HG03558 (cell line): ENCODE measurements at regions not wholly inside any gene's neighbourhood (a gene's known extent, or its start where the extent isn't known, plus 50 kb on each side); places are given as distances from the start of the nearest gene placed in this dataset.
"Not testable (repeated sequence)": the region's sequence is repeated elsewhere in the genome, so short reads cannot be mapped to it uniquely, and the experiment has no call there.

Source experiments
- ATAC-seq: cut with Tn5 transposase; IDR thresholded peaks from one replicate; pipeline ENCODE4 v1.9.1; 2021; ENCODE audit warnings: moderate number of reproducible peaks; ENCODE audit not compliant: unreplicated experiment; ENCODE audit errors: extremely low read depth

- ATAC-seq = no peak
Measured at GRCh38 chr5:136516637-136517036, 151.3 kb upstream of the TRPC7 start.

- ATAC-seq = no peak
Measured at GRCh38 chr5:136513430-136513829, 148.1 kb upstream of the TRPC7 start.

DNA sequence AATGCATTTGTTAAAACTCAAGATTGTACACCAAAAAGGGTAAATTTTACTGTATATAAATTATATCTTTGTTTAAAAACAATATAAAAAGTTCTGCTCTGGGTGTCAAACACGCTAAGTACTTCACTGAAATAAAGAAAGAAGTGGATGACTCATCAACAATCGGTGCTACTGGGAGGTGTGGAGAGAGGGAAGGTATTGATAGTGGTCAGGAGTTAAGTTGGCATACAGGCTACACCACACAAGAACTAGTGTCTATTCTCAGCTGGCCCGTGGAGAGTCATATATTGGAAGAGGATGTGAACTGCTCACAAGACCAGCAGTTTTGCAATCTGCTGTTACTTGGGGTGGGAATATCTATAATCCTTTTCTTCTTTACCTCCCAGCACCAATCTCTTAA, 145.7 kb upstream of the TRPC7 start:
- no peak for ATAC-seq

- ATAC-seq = no peak
Measured at GRCh38 chr5:136510481-136510880, 145.1 kb upstream of the TRPC7 start.

DNA sequence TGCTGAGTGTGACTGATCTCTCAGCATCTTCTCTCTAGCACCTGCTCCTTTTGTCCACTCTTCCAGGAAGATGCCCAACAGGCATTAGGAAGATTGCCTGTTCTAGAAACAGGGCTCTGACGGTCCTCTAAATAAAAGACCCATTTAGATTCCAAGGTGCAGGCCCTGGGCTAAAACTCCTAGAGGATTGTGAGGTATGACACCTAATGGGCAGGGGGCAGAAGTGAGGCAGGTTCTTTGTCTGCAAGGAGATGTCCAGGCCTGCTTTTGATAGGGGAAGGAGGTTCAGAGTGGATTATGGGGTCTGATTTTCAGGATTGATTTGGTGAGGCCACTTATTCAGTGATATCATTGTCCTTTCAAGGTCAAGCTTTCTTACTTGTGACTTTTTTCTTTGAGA, 140.8 kb upstream of the TRPC7 start:
- ATAC-seq = no peak

- ATAC-seq = no peak
Measured at GRCh38 chr5:136501133-136501532, 135.8 kb upstream of the TRPC7 start.

DNA sequence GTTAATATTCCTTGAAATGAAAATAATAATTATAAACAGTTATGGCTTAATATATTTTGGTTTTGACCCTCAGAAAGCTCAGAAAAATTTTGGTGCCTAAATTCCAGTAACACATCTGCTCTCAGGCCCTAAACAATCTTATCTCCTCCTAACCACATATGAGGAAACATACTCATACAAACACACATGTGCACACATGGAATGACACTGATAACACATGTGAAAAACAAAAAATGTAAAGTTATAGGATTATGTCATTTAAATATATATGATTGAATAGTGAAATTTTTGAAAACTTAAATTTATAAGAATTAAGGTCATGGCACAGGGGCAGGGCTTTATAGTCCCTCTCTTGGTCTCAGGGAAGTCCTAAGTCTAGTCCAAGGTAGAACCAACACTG, 127.2 kb upstream of the TRPC7 start:
- no peak for ATAC-seq

- ATAC-seq = no peak
Measured at GRCh38 chr5:136491806-136492205, 126.5 kb upstream of the TRPC7 start.

DNA sequence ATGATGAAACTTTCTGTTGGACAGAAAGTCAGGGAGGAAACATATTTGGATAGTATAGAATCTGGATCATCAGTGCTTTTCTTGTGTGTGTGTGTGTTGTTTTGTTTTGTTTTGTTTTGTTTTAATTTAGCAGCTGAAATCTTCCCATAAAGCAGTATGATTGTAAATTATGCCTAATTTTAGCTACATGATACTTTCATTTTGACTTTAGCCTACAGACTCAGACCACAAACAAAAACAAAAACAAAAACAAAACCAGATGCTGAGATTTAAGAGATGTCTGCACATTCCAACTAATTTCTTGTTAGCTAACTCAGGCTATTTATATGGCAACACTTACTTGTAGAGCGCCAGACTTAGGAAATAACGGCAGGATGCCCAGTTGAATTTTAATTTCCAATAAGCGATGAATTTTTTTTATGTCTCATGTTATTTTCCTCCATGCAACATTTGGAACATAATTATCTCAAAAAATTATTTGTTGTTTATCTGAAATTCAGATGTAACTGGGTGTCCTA, 119.5 kb upstream of the TRPC7 start:
- ATAC-seq = no peak

DNA sequence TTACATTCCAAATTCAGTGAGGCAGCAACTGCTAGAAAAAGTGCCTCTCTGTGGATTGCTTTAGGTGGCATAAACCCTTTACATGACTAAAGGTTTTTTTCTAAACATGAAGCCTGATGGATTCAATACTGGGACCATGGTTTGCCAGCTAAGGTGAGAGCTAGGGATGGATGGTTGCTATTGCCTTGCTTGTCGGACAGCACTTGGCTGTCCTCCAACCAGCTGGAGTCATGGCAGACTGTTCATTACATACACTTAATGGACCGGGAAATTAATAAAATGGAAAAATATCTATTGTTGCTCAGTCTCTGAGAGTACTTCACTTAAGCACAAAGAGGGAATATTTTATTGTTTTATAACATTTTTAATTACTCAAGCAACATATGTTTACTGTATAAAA, 116.9 kb upstream of the TRPC7 start:
- ATAC-seq = no peak

DNA sequence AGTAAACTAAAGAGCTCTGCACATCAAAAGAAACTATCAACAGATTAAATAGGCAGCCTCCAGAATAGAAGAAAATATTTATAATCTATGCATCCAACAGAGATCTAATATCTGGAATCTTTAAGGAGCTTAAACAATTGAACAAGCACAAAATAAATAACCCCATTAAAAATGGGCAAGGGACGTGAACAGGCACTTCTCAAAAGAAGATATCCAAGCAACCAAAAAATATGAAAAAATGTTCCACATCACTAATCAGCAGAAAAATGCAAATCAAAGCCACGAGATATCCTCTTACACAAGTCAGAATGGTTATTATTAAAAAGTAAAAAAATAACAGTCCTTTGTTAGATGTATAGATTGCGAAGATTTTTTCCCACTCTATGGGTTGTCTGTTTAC, 109.1 kb upstream of the TRPC7 start:
- no peak for ATAC-seq

- ATAC-seq = no peak
Measured at GRCh38 chr5:136467632-136468031, 102.3 kb upstream of the TRPC7 start.

DNA sequence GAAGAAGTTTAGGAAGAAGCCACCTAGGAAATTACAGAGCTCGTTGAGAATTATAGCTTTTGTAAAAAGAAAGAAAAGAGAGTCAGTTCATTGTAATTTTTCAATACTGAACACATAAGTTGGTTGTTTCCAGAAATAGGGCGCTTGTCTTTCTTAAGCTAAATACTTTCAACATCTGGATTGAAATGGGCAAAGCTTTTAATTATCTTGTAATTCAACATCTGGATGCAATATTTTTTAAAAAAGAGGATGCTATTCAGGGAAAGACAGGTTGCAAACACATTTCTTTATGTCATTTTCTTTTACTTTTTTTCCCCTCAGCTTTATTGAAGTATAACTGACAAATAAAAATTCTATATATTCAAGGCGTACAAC, 100.7 kb upstream of the TRPC7 start:
- ATAC-seq = no peak

- ATAC-seq = no peak
Measured at GRCh38 chr5:136458481-136458880, 93.1 kb upstream of the TRPC7 start.

DNA sequence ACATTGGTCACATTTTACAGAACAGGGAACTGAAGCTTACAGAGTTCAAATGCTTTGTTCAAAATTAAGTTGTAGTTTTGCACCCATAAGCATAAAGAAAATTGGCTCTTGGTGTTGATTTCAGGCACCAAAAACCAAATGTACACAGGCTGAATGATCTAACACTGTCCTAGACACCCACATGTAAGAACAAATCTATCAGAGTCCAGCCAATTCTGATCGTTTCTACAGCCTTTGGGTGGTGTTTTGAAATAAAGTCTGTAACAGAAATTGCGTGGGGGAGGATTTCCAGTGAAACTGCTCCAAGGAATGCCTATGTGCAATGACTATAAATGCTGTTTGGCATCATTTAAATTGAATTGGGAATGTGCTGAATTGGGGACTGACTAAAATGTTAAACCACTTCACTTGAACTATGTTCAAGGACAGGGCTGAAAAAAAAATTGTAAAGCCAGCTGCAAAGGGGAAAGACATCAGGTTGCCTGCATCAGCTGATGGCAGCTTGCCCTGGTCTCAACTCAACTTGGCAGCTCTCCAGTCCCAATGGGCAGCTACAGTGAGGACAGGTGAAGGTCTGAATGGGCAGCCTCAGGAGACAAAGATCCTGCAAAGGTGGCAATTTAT, 92.2 kb upstream of the TRPC7 start:
- no peak for ATAC-seq

DNA sequence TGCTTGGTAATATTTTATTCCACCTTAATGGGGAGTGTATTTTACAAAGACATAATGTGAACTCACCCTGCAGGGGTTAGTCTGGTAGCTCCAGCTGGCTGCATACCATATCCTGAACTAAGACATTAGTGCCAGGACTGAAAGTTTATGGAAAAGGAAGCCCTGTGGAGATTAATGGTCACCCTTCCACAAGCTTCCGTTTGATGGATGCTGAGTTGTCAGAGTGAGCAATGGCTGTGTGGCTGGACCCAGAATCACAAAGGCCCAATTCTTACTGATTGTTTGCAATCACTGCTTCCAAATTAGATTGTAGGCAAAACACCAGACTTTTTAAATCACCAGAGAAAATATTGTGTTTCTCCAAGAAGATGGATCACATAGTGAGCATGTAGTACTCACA, 90.1 kb upstream of the TRPC7 start:
- ATAC-seq = no peak

- no peak for ATAC-seq
Measured at GRCh38 chr5:136453986-136454758, 88.8 kb upstream of the TRPC7 start.

DNA sequence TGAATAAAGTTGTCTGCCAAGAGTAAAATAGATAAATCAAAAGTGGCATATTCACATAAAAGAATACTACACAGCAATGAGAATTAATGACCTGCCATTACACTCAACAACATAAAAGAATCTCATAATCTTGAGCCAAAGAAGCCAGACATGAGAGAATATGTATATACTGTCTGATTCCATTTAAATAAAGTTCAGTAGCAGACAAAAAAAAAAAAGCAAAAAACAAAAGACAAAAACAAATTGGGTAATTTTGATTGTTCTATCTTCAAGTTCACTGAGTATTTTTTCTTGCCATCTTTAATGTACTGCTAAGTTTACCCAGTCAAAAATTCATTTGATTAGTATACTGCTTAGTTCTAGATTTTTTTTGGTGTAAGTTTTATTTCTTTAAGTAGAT, 87.9 kb upstream of the TRPC7 start:
- ATAC-seq = no peak

DNA sequence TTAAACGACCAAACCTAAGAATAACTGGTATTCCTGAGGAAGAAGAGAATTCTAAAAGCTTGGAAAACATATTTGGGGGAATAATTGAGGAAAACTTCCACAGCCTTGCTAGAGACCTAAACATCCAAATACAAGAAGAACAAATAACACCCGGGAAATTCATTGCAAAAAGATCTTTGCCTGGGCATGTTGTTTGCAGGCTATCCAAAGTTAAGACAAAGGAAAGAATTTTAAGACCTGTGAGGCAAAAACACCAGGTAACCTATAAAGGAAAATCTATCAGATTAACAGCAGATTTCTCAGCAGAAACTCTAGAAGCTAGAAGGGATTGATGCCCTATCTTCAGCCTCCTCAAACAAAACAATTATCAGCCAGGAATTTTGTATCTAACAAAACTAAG, 82.2 kb upstream of the TRPC7 start:
- ATAC-seq = not testable (repeated sequence)

DNA sequence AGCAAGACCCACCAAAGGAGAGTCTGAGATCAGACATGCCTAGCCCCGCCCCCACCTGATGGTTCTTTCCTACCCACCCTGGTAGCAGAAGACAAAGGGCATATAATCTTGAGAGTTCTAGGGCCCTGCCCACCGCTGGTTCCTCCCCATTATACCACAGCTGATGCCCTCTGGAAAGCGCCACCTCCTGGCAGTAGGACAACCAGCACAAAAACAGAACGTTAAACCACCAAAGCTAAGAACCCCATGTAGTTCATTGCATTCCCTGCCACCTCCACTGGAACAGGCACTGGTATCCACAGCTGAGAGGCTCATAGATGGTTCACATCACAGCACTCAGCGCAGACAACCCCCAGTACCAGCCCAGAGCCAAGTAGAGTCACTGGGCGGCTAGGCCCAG, 81.2 kb upstream of the TRPC7 start:
- no peak for ATAC-seq

DNA sequence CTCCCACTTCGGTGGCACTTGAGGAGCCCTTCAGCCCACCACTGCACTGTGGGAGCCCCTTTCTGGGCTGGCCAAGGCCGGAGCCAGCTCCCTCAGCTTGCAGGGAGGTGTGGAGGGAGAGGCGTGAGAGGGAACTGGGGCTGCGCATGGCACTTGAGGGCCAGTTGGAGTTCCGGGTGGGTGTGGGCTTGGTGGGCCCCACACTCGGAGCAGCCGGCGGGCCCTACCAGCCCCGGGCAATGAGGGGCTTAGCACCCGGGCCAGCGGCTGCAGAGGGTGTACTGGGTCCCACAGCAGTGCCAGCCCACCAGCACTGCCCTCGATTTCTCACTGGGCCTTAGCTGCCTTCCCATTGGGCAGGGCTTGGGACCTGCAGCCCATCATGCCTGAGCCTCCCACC, 78.8 kb upstream of the TRPC7 start:
- ATAC-seq = not testable (repeated sequence)

DNA sequence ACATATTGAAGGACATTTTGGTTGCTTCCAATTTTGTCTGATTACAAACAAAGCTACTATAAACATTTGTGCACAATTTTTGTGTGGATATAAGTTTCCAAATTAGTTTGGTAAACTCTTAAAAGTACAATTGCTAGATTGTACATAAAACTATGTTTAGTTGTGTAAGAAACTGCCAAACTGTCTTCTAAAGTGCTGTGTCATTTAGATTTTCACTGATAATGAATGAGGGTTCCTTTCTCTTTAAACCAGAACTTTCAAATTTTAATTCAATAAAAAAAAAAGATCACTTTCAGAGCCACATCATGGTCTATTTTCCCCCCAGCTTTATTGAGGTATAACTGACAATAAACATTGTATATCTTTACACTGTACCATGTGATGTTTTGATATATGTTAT, 74.0 kb upstream of the TRPC7 start:
- ATAC-seq = no peak
